ENCODE measurements at regions not wholly inside any gene's neighbourhood (a gene's known extent, or its start where the extent isn't known, plus 50 kb on each side); places are given as distances from the start of the nearest gene placed in this dataset.

DNA sequence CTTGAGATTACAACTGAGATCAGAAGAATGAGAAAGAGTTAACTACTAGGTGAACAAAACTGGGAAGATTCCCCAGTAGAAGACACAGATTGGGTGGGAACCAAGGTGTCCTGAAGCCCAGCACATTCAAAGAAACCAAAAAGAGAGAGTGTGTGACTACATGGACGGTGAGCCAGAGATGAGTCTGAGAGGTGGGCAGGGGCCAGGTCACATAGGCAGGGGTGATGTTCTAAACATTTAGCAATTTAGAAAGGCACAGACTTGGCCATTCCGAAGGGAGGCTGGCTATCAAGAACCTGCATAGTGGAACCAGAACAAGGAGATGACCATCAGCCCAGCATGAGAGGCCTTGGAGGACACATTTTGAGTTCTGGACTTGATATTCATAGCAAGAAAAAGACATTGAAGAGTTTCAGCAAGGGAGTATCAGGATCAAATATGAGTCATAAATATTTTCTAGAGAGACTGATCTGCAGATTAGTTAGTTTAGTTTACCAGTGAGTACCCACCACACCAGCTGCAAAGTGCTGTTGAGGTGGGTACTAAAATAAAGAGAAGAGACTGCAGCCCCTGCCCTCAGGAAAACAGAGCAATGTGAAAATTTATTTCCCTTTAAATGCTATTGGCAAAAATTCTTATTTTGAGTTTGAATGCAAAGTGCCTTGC lies 340.5 kb upstream of the PRDM1 start:
- H3K4me3 Mint-ChIP-seq: no peak overlapping the region
- peaks cover 29% of the 10 kb centered on the region for H3K4me1 Mint-ChIP-seq
- H3K27ac Mint-ChIP-seq: no peak overlapping the region
- DNase-seq: no peak
- CTCF ChIA-PET: interaction anchor here (1.0 kb wide), 1 partner anchor 478 kb away, joined by 5 read pairs; no protein-coding TSS in a partner anchor
- no peaks in the 10 kb centered on the region for H3K36me3 Mint-ChIP-seq
- no peaks in the 10 kb centered on the region for H3K9me3 Mint-ChIP-seq
- peaks cover 3% of the 10 kb centered on the region for H3K27me3 Mint-ChIP-seq

- Mint-ChIP-seq H3K4me3 (no peak overlapping the region), H3K27me3 (peaks cover 3% of the 10 kb centered on the region), H3K4me1 (peaks cover 29% of the 10 kb centered on the region), H3K9me3 (no peaks in the 10 kb centered on the region), H3K27ac (no peak overlapping the region), H3K36me3 (no peaks in the 10 kb centered on the region)
- CTCF ChIA-PET: interaction anchor here (0.7 kb wide), 1 partner anchor 478 kb away, joined by 3 read pairs; no protein-coding TSS in a partner anchor
- DNase-seq: no peak
These were observed 341.3 kb upstream of the PRDM1 start for GRCh38 chr6:105744815-105745214.

GRCh38 chr6:105740946-105741645 lies 338.2 kb upstream of the PREP start:
- Mint-ChIP-seq H3K36me3 (peaks cover 4% of the 10 kb centered on the region), H3K27ac (no peak overlapping the region), H3K4me1 (peaks cover 35% of the 10 kb centered on the region), H3K9me3 (peaks cover 10% of the 10 kb centered on the region), H3K4me3 (no peak overlapping the region), H3K27me3 (peaks cover 3% of the 10 kb centered on the region)
- CTCF ChIA-PET: no interaction called here
- no peak for DNase-seq

GRCh38 chr6:105739764-105740163 lies 336.9 kb upstream of the PREP start:
- Mint-ChIP-seq H3K4me1 (peaks cover 24% of the 10 kb centered on the region), H3K36me3 (peaks cover 4% of the 10 kb centered on the region), H3K9me3 (peaks cover 11% of the 10 kb centered on the region), H3K27ac (no peak overlapping the region), H3K27me3 (no peaks in the 10 kb centered on the region), H3K4me3 (no peak overlapping the region)
- DNase-seq: no peak
- CTCF ChIA-PET: interaction anchor here (1.0 kb wide), 1 partner anchor 10 kb away, joined by 3 read pairs; no protein-coding TSS in a partner anchor

- Mint-ChIP-seq H3K9me3 (peaks cover 15% of the 10 kb centered on the region), H3K4me3 (no peak overlapping the region), H3K27me3 (no peaks in the 10 kb centered on the region), H3K4me1 (peaks cover 23% of the 10 kb centered on the region), H3K27ac (no peak overlapping the region), H3K36me3 (peaks cover 4% of the 10 kb centered on the region)
- DNase-seq: no peak
- CTCF ChIA-PET: interaction anchor here (0.8 kb wide), 1 partner anchor 566 kb away, joined by 4 read pairs; no protein-coding TSS in a partner anchor
These were observed 330.8 kb upstream of the PREP start for GRCh38 chr6:105733556-105734162.

DNA sequence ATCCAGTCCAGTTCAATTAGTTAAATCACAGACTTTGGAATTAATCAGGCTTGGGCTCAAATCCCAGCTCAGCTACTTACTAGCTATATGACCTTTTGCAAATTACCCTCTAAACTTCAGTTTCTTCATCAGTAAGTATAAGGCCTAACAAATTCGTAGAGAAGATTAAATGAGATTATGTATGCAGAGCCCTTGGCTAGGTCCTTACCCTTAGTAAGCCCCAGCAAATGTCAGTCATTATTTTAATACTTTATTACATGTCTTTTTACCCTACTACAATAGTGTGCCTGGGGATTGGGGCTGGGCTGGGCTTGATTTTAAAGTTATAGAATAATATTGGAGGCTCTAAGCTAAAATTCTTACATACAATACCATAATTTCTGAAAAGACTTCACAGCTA lies 326.1 kb upstream of the PREP start:
- H3K27me3 Mint-ChIP-seq: peaks cover 13% of the 10 kb centered on the region
- CTCF ChIA-PET: no interaction called here
- H3K36me3 Mint-ChIP-seq: no peaks in the 10 kb centered on the region
- no peak for DNase-seq
- no peaks in the 10 kb centered on the region for H3K9me3 Mint-ChIP-seq
- H3K4me3 Mint-ChIP-seq: no peak overlapping the region
- H3K4me1 Mint-ChIP-seq: peaks cover 4% of the 10 kb centered on the region
- H3K27ac Mint-ChIP-seq: no peak overlapping the region

- Mint-ChIP-seq H3K4me3 (no peak overlapping the region), H3K9me3 (no peaks in the 10 kb centered on the region), H3K27ac (no peak overlapping the region), H3K27me3 (peaks cover 13% of the 10 kb centered on the region), H3K36me3 (no peaks in the 10 kb centered on the region), H3K4me1 (no peaks in the 10 kb centered on the region)
- CTCF ChIA-PET: interaction anchor here (0.6 to 1.0 kb wide), 2 partner anchors 241 to 296 kb away, joined by 3 to 4 read pairs; no protein-coding TSS in a partner anchor
- DNase-seq: no peak
These were observed 324.2 kb upstream of the PREP start for GRCh38 chr6:105726902-105727655.

GRCh38 chr6:105714846-105715245 lies 312.0 kb upstream of the PREP start:
- CTCF ChIA-PET: no interaction called here
- peaks cover 6% of the 10 kb centered on the region for H3K36me3 Mint-ChIP-seq
- no peak for DNase-seq
- H3K9me3 Mint-ChIP-seq: peaks cover 11% of the 10 kb centered on the region
- no peak overlapping the region for H3K4me3 Mint-ChIP-seq
- H3K27me3 Mint-ChIP-seq: peaks cover 12% of the 10 kb centered on the region
- no peaks in the 10 kb centered on the region for H3K4me1 Mint-ChIP-seq
- no peak overlapping the region for H3K27ac Mint-ChIP-seq

- Mint-ChIP-seq H3K27me3 (peaks cover 12% of the 10 kb centered on the region), H3K9me3 (peaks cover 11% of the 10 kb centered on the region), H3K4me3 (no peak overlapping the region), H3K36me3 (peaks cover 6% of the 10 kb centered on the region), H3K4me1 (no peaks in the 10 kb centered on the region), H3K27ac (no peak overlapping the region)
- no peak for DNase-seq
- CTCF ChIA-PET: interaction anchor here (1.2 kb wide), 1 partner anchor 17 kb away, joined by 4 read pairs; no protein-coding TSS in a partner anchor
These were observed 310.7 kb upstream of the PREP start for GRCh38 chr6:105713474-105714118.

DNA sequence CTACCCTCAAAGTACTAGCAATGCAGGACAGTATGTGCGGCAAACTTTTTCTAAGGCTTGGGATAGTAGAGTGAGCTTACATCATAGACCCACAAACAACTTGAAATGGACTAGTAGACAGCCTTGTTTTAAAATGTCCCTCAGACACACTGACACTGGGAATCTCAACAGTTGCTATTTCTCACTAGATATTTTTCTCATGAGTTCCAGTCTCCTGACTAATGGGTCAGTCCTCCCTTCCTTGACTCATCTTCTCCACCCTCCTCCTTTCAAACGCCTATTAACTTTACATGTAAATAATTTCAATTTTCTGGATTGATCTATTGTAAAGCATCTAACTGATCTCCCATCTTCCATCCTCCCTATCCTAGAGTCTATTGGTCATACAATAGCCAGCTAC lies 308.3 kb upstream of the PREP start:
- Mint-ChIP-seq H3K36me3 (peaks cover 6% of the 10 kb centered on the region), H3K9me3 (peaks cover 11% of the 10 kb centered on the region), H3K27me3 (peaks cover 11% of the 10 kb centered on the region), H3K4me1 (no peaks in the 10 kb centered on the region), H3K4me3 (no peak overlapping the region), H3K27ac (no peak overlapping the region)
- DNase-seq: no peak
- CTCF ChIA-PET: no interaction called here

DNA sequence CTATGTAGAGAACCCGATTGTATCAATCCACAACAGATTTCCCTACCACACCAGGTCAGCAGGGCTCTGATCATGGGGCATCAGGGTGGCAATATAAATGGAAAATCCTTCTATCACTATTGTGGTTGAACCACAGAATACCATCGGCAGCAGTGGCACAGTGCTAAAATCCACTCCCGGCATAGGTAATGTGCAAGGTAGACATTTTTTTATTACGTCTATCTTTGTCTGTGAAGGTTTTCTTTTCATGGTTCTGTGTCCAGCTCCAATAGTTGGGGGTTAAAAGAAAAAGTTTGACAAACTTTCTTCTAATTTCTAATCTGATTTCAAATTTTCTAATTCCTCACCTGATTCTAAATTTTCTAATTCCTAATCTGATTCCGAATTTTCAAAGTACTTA lies 302.7 kb upstream of the PREP start:
- DNase-seq: no peak
- H3K27ac Mint-ChIP-seq: no peak overlapping the region
- CTCF ChIA-PET: no interaction called here
- H3K27me3 Mint-ChIP-seq: peaks cover 3% of the 10 kb centered on the region
- H3K36me3 Mint-ChIP-seq: no peaks in the 10 kb centered on the region
- no peak overlapping the region for H3K4me3 Mint-ChIP-seq
- H3K4me1 Mint-ChIP-seq: no peaks in the 10 kb centered on the region
- peaks cover 2% of the 10 kb centered on the region for H3K9me3 Mint-ChIP-seq

DNA sequence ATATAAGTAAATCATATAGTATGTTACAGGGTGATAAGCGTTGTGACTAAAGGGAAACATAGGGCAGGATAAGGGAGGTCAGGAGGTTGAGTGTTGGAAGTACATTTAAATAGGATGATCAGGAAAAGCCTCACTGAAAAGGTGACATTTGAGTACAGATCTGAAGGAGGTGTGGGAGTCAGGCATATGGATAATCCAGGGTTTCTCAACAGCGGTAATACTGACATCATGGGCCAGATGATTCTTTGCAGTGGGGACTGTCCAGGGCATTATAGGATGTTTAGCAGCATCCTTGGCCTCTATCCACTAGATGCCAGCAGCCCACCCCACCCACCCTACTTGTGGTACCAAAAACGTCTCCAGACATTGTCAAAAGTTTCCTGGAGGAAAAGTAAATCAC lies 292.6 kb upstream of the PREP start:
- Mint-ChIP-seq H3K4me1 (no peaks in the 10 kb centered on the region), H3K27ac (no peak overlapping the region), H3K36me3 (no peaks in the 10 kb centered on the region), H3K9me3 (no peaks in the 10 kb centered on the region), H3K27me3 (peaks cover 5% of the 10 kb centered on the region), H3K4me3 (no peak overlapping the region)
- no peak for DNase-seq
- CTCF ChIA-PET: no interaction called here

- DNase-seq: no peak
- H3K9me3 Mint-ChIP-seq: peaks cover 10% of the 10 kb centered on the region
- no peaks in the 10 kb centered on the region for H3K36me3 Mint-ChIP-seq
- H3K4me1 Mint-ChIP-seq: no peaks in the 10 kb centered on the region
- peaks cover 6% of the 10 kb centered on the region for H3K27me3 Mint-ChIP-seq
- CTCF ChIA-PET: interaction anchor here (0.7 kb wide), 1 partner anchor 775 kb away, joined by 3 read pairs; no protein-coding TSS in a partner anchor
- H3K27ac Mint-ChIP-seq: no peak overlapping the region
- no peak overlapping the region for H3K4me3 Mint-ChIP-seq
These were observed 289.8 kb upstream of the PREP start for GRCh38 chr6:105692613-105693215.
